Fibroblast of the aortic adventitia (primary cell): ENCODE measurements at regions not wholly inside any gene's neighbourhood (a gene's known extent, or its start where the extent isn't known, plus 50 kb on each side); places are given as distances from the start of the nearest gene placed in this dataset.
A peak's percentile ranks its signal among the peaks of the same experiment; 100 is the strongest.

Experiments used
- DNase-seq: peaks from one replicate; pipeline ENCODE4 v3.0.0-alpha.2; 2010; ENCODE audit warnings: low read depth
- H3K4me3 ChIP-seq: 2 replicates; pipeline ENCODE4 v1.5.1; 2011; ENCODE audit warnings: low read depth, mild to moderate bottlenecking, control low read depth, low read length, moderate library complexity
- CTCF ChIP-seq: IDR thresholded peaks from 2 replicates; pipeline ENCODE4 v1.5.1; 2011; ENCODE audit warnings: mild to moderate bottlenecking, low read length, control low read depth, inconsistent platforms; ENCODE audit not compliant: insufficient read depth

GRCh38 chr6:14499841-14500240 lies 382.3 kb downstream of the CD83 start:
- peak; percentile 94 for DNase-seq
- TF ChIP-seq CTCF, result no peak
- no peak overlapping the region for H3K4me3 ChIP-seq

GRCh38 chr6:14500809-14501208 lies 383.2 kb downstream of the CD83 start:
- TF ChIP-seq CTCF, result no peak
- H3K4me3 ChIP-seq, result no peak overlapping the region
- no peak for DNase-seq

DNA sequence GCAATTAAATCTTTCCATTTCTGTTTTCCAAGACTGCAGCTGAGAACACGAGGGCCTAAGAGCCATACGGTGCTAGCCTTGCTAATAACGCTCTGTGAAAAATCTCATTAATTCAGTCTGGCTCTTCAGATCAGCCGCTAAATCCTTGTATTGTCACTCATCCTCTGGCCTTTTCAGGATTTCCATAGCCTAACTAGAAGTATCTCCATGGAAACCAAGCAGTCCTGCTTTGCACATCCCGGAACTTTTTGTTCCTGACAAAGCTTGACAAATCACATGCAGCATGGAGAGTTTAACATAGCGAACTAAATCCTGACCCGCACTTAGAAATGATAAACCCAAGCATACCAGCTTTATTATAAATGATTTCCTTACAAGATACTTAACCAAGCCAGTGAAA lies 383.7 kb downstream of the CD83 start:
- DNase-seq, result no peak
- no peak overlapping the region for H3K4me3 ChIP-seq
- TF ChIP-seq CTCF, result no peak

DNA sequence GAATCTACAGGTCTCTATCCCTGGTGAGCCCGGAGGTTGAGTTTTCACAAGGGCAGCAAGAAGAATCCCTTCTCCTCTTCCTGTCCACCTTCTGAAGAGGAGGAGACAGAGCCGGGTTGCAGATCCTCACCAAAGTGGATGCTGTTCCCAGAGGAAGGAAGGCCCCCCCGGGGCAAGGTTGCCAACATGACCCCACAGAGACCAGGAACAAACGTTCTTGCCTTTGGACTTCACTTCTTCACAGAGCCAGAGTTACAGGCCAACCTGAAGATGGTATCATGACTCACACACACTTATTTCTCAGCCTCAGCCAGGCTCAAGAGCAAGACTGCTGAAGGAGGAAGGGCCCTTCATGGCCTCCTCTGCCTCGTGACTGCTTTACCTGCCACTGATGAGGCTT lies 384.3 kb downstream of the CD83 start:
- TF ChIP-seq CTCF, result no peak
- no peak overlapping the region for H3K4me3 ChIP-seq
- no peak for DNase-seq

DNA sequence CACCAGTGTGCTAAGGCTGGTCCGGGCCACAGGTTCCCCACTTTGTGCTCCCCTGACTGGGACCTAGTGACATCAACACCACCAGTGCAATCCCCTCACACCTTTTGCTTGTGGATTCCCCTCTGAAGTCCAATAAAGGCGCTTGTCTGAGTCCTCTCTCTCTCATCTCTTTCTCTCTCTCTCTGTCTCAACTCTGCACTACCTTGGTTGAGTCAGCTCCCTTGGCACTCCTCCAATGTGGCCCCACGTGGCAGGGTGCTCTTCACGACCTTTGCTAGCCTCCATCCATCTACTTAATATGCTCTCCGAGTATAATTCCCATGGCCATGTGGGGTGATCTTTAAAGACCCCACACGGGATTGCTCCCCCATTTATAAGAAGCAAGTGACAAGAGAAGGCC lies 385.0 kb downstream of the CD83 start:
- no peak overlapping the region for H3K4me3 ChIP-seq
- no peak for DNase-seq
- TF ChIP-seq CTCF, result no peak

DNA sequence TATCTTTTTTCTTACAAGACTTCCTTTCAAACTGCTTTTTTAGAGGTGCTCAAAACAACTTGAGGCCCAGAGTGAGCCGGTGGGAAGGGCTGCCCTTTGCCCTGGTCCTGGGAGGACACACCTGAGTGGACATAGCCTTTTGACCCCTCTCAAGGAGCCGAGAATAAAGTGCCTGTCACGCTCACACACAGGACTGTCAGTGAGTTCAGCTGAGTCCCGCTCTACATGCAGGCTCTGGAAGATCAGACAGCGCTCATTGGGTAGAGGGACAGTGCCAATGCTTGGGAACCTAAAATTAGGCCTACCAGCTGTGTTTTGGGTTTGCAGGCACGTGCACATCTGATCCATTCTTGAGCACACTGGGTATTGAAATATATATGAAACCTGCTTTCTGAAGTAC lies 387.8 kb downstream of the CD83 start:
- TF ChIP-seq CTCF, result no peak
- no peak overlapping the region for H3K4me3 ChIP-seq
- no peak for DNase-seq

- no peak for DNase-seq
- TF ChIP-seq CTCF, result no peak
- no peak overlapping the region for H3K4me3 ChIP-seq
Observed at GRCh38 chr6:14506656-14507246, 389.2 kb downstream of the CD83 start.
